GM12874 (cell line): ENCODE measurements at regions not wholly inside any gene's neighbourhood (a gene's known extent, or its start where the extent isn't known, plus 50 kb on each side); places are given as distances from the start of the nearest gene placed in this dataset.

Experiments used
- TF ChIP-seq, protein P1 (sequence below): IDR thresholded peaks from 2 replicates; pipeline ENCODE4 v1.5.1; 2011; ENCODE audit warnings: low read depth, mild to moderate bottlenecking, control low read depth, low read length, moderate library complexity; ENCODE audit not compliant: insufficient read depth

DNA sequence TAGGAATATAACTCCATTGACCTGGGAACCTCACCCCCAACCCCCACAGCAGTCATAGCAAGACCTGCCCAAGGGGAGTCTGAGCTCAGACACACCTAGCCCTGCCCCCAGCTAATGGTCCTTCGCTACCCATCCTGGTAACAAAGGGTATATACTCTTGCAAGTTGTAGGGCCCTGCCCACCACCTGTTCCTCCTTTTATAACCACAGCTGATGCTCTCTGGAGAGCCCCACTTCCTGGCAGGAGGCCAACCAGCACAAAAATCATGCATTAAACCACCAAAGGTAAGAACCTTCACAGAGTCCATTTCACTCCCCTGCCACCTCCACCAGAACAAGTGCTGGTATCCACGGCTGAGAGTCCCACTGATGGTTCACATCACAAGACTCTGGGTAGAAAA is 1195.3 kb upstream of the SEMA6A start:
- TF ChIP-seq, protein P1, sequence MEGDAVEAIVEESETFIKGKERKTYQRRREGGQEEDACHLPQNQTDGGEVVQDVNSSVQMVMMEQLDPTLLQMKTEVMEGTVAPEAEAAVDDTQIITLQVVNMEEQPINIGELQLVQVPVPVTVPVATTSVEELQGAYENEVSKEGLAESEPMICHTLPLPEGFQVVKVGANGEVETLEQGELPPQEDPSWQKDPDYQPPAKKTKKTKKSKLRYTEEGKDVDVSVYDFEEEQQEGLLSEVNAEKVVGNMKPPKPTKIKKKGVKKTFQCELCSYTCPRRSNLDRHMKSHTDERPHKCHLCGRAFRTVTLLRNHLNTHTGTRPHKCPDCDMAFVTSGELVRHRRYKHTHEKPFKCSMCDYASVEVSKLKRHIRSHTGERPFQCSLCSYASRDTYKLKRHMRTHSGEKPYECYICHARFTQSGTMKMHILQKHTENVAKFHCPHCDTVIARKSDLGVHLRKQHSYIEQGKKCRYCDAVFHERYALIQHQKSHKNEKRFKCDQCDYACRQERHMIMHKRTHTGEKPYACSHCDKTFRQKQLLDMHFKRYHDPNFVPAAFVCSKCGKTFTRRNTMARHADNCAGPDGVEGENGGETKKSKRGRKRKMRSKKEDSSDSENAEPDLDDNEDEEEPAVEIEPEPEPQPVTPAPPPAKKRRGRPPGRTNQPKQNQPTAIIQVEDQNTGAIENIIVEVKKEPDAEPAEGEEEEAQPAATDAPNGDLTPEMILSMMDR: no peak

DNA sequence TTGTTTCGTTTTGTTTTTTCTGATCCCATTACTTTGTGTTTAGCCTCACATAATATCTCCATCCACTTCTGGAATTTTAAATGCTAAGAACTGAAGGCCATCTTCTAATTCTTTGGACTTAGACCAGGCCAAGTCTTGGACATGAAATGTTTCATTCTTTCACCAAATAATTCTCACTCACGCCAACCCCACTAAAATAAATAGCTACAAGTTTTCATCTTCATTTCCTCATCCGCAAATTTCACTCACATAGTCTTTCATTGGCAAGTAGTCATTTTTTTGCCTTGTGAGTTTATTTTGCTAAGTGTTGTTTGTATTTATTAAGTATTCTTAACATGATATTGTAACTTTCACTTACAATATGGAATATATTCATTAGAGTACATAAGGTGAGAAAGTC is 1188.6 kb upstream of the SEMA6A start:
- TF ChIP-seq, protein P1: no peak

DNA sequence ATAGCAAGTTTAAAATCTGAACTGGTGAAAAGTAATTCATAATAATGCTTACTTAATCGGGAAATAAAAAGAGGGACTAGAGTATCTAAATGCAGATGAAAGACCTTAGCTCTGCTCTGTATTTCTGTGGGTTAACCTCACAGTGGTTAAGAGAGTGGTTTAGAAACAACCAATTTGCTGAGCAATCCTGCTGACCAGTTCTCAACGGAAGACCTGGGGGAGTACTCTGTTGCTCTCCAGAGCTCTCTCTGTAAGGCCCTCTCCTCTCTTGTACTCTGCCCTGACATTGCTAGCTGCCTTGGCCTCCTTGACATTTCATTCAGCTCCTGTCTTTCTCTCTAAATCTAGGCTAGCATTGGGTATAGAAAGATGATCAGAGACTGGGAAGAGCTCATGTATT is 1186.6 kb upstream of the SEMA6A start:
- TF ChIP-seq, protein P1: no peak

DNA sequence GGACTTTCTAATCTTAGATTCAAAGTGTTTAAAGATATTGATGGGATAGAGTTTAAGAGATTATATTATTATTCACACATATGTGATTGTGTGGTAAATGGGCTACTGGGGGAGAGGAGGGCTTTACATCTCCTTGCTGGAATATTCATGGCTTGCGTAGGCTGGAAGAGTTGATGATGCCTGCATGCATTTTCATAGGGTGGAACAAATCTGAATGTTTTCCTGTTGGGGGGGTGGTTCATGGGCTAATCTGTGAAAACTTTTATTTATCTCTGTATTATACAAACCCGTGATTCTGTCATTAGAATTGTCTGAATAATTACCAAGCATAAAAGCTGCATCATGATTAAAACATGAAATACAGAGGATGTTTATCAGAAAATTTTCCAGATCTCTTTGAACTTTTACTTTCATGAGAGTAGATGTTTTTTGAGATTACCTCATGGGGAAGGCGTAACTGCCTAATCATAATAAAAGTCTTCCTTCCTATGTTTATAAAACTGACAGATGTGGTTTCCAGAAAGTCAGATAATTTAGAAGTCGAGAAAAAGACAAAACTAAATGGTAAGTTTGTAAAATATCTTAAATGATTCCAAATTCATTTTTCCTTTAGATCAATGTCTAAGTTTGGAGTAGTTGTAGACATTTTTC is 1185.4 kb upstream of the SEMA6A start:
- TF ChIP-seq, protein P1: no peak

DNA sequence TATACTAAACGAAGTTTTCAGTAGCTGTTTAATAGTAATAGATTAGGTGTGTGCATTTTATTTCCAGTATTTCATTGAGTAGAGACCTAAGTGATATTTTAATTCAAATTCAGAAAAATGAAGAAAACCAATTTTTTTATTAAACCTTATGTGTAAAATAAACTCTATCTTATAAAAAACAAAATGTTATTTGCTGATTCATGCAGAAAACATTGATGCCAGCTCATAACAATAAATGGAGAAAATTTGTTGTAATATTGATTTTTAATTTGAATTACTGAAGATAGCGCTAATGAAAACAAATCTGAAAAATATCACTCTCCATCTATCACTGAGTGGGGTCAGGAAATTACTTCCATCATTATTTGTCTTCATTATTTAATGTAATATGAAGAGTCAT is 1177.8 kb upstream of the SEMA6A start:
- TF ChIP-seq, protein P1: no peak

DNA sequence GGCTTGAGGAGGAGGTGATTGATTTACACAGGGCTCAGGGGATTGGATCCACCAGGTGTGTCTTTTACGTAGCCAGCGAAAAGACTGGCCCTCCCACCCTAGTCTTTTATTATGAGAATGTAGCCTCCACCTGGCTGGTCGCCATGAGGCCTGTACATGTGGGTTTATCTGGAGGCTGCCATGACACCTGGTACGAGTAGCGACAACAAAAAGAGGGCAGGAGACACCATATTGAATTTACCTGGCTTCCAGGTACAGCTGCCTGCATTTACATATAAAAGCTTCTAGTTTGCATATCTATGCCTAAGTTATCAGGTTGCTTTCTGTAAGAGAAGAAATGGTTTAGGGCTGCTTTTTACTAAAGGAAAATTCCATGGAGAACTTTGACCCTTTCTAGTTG is 1173.7 kb upstream of the SEMA6A start:
- TF ChIP-seq, protein P1: no peak

DNA sequence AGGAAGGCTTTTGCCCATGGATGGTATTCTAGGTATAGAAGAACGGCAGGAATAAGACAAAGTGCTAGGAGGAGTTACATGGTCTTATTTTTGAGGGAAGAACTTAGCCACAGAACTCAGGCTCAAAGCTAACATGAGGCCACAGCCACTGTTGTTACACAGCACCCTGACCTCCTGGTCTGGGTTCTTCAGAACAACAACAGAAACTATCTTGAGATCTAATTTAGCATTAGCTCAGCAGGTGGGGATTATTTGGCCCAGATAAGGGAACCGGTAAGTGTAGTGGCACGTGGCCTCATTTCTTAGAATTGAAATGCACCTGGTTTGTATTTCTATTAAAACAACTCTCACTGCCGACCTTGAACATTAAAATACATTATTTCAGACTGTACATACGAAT is 1168.7 kb upstream of the SEMA6A start:
- TF ChIP-seq, protein P1: no peak
